SK-N-SH (cell line): ENCODE measurements at regions not wholly inside any gene's neighbourhood (a gene's known extent, or its start where the extent isn't known, plus 50 kb on each side); places are given as distances from the start of the nearest gene placed in this dataset.

Experiments
- CTCF ChIA-PET: fragments of 300-600, 350-600 bp; formaldehyde crosslinking; extraction: SDS; loops from one replicate; lab custom pipeline; 2021; lab: Yijun Ruan, JAX
- POLR2A ChIA-PET: fragments of 350-600 bp; sonication (Branson Sonifier 250); formaldehyde crosslinking; extraction: SDS; loops from one replicate; lab custom pipeline; 2020; ENCODE audit warnings: antibody characterized with exemption, inconsistent platforms; lab: Yijun Ruan, JAX
- DNase-seq: peaks from one replicate; pipeline ENCODE4 v3.0.0; 2012
- H2AFZ ChIP-seq: fragments of 200-600 bp; sonication (generic); 2 replicates; pipeline ENCODE4 v1.8.1; 2016; ENCODE audit warnings: antibody characterized with exemption, mild to moderate bottlenecking, low read depth
- H3F3A ChIP-seq: fragments of 200-600 bp; sonication (generic); replicated peaks from 2 replicates; pipeline ENCODE3; 2016; ENCODE audit warnings: antibody characterized with exemption, mild to moderate bottlenecking; ENCODE audit not compliant: insufficient read depth
- H3K27ac ChIP-seq, 2 experiments: fragments of 200-500 bp in 1 of 2; fragments of 200-600 bp in 1 of 2; sonication (Bioruptor generic) in 1 of 2; sonication (generic), shearing (Covaris generic) in 1 of 2; 2 replicates each; pipeline versions ENCODE4 v1.5.1 to v1.6.1; 2014 to 2016; ENCODE audit warnings: low read depth in 2 of 2, inconsistent platforms in 1 of 2, low read length in 1 of 2, mild to moderate bottlenecking in 1 of 2, mixed read lengths in 1 of 2
- H3K27me3 ChIP-seq: fragments of 200-600 bp; sonication (generic), shearing (Covaris generic); 2 replicates; pipeline ENCODE4 v1.6.1; 2016; ENCODE audit warnings: mixed run types; ENCODE audit not compliant: insufficient read depth
- H3K36me3 ChIP-seq, 2 experiments: fragments of 200-500 bp in 1 of 2; fragments of 200-600 bp in 1 of 2; sonication (Bioruptor generic) in 1 of 2; sonication (generic) in 1 of 2; replicated peaks in 1 of 2; 2 replicates each; pipeline versions ENCODE3 to v1.5.1; 2014 to 2016; ENCODE audit warnings: low read length in 1 of 2, mild to moderate bottlenecking in 1 of 2; ENCODE audit not compliant: insufficient read depth in 2 of 2, control insufficient read depth in 1 of 2
- H3K4me1 ChIP-seq, 2 experiments: fragments of 200-500 bp in 1 of 2; fragments of 200-600 bp in 1 of 2; sonication (Bioruptor generic) in 1 of 2; sonication (generic), shearing (Covaris generic) in 1 of 2; 2 replicates each; pipeline versions ENCODE4 v1.5.1 to v1.6.1; 2014 to 2016; ENCODE audit warnings: low read depth in 1 of 2, low read length in 1 of 2, mixed run types in 1 of 2; ENCODE audit not compliant: insufficient read depth in 2 of 2, control insufficient read depth in 1 of 2
- H3K4me2 ChIP-seq: fragments of 200-600 bp; sonication (generic), shearing (Covaris generic); 2 replicates; pipeline ENCODE4 v1.6.1; 2017; ENCODE audit warnings: mixed run types
- H3K4me3 ChIP-seq, 2 experiments: fragments of 200-500 bp in 1 of 2; fragments of 200-600 bp in 1 of 2; sonication (Bioruptor generic) in 1 of 2; sonication (generic), shearing (Covaris generic) in 1 of 2; 2 replicates each; pipeline versions ENCODE4 v1.5.1 to v1.8.1; 2014 to 2016; ENCODE audit warnings: low read depth in 2 of 2, inconsistent platforms in 1 of 2, low read length in 1 of 2, mild to moderate bottlenecking in 1 of 2, mixed read lengths in 1 of 2, moderate library complexity in 1 of 2
- H3K79me2 ChIP-seq: fragments of 200-600 bp; sonication (generic); 2 replicates; pipeline ENCODE4 v1.8.1; 2017; ENCODE audit warnings: mild to moderate bottlenecking; ENCODE audit not compliant: insufficient read depth
- H3K9ac ChIP-seq: fragments of 200-600 bp; sonication (generic); 2 replicates; pipeline ENCODE4 v1.6.1; 2017; ENCODE audit warnings: mixed run types
- H3K9me2 ChIP-seq: fragments of 200-600 bp; sonication (generic); 2 replicates; pipeline ENCODE4 v1.6.1; 2017; ENCODE audit warnings: mixed run types
- H3K9me3 ChIP-seq: fragments of 200-600 bp; sonication (generic); 2 replicates; pipeline ENCODE4 v1.6.1; 2017; ENCODE audit warnings: mixed run types, mild to moderate bottlenecking, moderate library complexity
- H4K20me1 ChIP-seq: fragments of 200-600 bp; sonication (generic); 2 replicates; pipeline ENCODE4 v1.6.1; 2017; ENCODE audit warnings: mild to moderate bottlenecking, mixed run types; ENCODE audit not compliant: insufficient read depth
- CHD2 ChIP-seq: fragments of 150-350 bp; IDR thresholded peaks from 2 replicates; pipeline ENCODE4 v1.6.1; 2018; ENCODE audit warnings: low read length; ENCODE audit not compliant: partially characterized antibody
- CTCF ChIP-seq: fragments of 200-600 bp; sonication (generic); IDR thresholded peaks from 2 replicates; pipeline ENCODE4 v1.6.1; 2017; ENCODE audit warnings: antibody characterized with exemption, mild to moderate bottlenecking, moderate library complexity
- ELF1 ChIP-seq: IDR thresholded peaks from 2 replicates; pipeline ENCODE4 v1.4.0; 2012
- EZH2phosphoT487 ChIP-seq: fragments of 200-600 bp; sonication (generic); IDR thresholded peaks from 2 replicates; pipeline ENCODE4 v1.6.1; 2017; ENCODE audit warnings: low read depth, mixed run types, mild to moderate bottlenecking, antibody characterized with exemption, moderate library complexity, borderline replicate concordance
- FOXJ3 ChIP-seq: sonication (generic); formaldehyde crosslinking; IDR thresholded peaks from 2 replicates; pipeline ENCODE4 v1.5.1; 2020; ENCODE audit warnings: mild to moderate bottlenecking, missing genetic modification reagents
- IRF3 ChIP-seq: fragments of 150-350 bp; IDR thresholded peaks from 2 replicates; pipeline ENCODE4 v1.6.1; 2016; ENCODE audit warnings: mild to moderate bottlenecking, low read depth, low read length
- MAX ChIP-seq: IDR thresholded peaks from 2 replicates; pipeline ENCODE4 v1.4.0; 2012; ENCODE audit warnings: low read depth
- MXI1 ChIP-seq: IDR thresholded peaks from 2 replicates; pipeline ENCODE4 v1.6.1; 2012; ENCODE audit warnings: mild to moderate bottlenecking, low read depth, low read length, improper control_type of control experiment
- NFIC ChIP-seq: IDR thresholded peaks from 2 replicates; pipeline ENCODE4 v1.4.0; 2012; ENCODE audit warnings: borderline replicate concordance
- NRF1 ChIP-seq: IDR thresholded peaks from 2 replicates; pipeline ENCODE4 v1.6.1; 2012; ENCODE audit warnings: low read depth, mild to moderate bottlenecking, low read length
- POLR2AphosphoS5 ChIP-seq: IDR thresholded peaks from 2 replicates; pipeline ENCODE4 v1.6.1; 2012; ENCODE audit warnings: low read depth, low read length
- RAD21 ChIP-seq: IDR thresholded peaks from 2 replicates; pipeline ENCODE4 v1.6.1; 2012; ENCODE audit warnings: mild to moderate bottlenecking, low read length
- REST ChIP-seq: IDR thresholded peaks from 2 replicates; pipeline ENCODE4 v1.6.1; 2012; ENCODE audit warnings: mild to moderate bottlenecking, low read depth, low read length, moderate library complexity
- SIN3A ChIP-seq: IDR thresholded peaks from 2 replicates; pipeline ENCODE4 v1.6.1; 2012; ENCODE audit warnings: low read depth, mild to moderate bottlenecking, low read length, moderate library complexity, borderline replicate concordance
- SMC3 ChIP-seq: IDR thresholded peaks from 2 replicates; pipeline ENCODE4 v1.6.1; 2012; ENCODE audit warnings: low read depth, low read length, improper control_type of control experiment
- TAF1 ChIP-seq: IDR thresholded peaks from 2 replicates; pipeline ENCODE4 v1.6.1; 2012; ENCODE audit warnings: low read depth, mild to moderate bottlenecking, low read length, moderate library complexity, borderline replicate concordance
- TEAD4 ChIP-seq: IDR thresholded peaks from 2 replicates; pipeline ENCODE4 v1.4.0; 2012; ENCODE audit warnings: mild to moderate bottlenecking, borderline replicate concordance; ENCODE audit not compliant: insufficient read depth
- USF1 ChIP-seq: IDR thresholded peaks from 2 replicates; pipeline ENCODE4 v1.4.0; 2012; ENCODE audit warnings: low read depth, borderline replicate concordance
- USF2 ChIP-seq: fragments of 150-350 bp; IDR thresholded peaks from 2 replicates; pipeline ENCODE4 v1.6.1; 2017; ENCODE audit warnings: antibody characterized with exemption, low read length, low read depth, borderline replicate concordance
- YY1 ChIP-seq: IDR thresholded peaks from 2 replicates; pipeline ENCODE4 v1.4.0; 2012; ENCODE audit warnings: low read depth, mild to moderate bottlenecking
- WGBS: methylation state at CpG from one replicate; pipeline ENCODE4 v1.1.6; 2017; ENCODE audit warnings: low lambda C conversion rate; 5-methylcytosine and 5-hydroxymethylcytosine counted together

- H3K27ac ChIP-seq, result no peak overlapping the region
- H3K4me1 ChIP-seq, result no peaks in the 10 kb centered on the region; a peak in 1 of 4 replicates
- ChIA-PET POLR2A (no interaction called here), CTCF (no interaction called here)
- no peak for DNase-seq
- WGBS, result 52% methylated on average over 1 of the region's 1 CpG
- H3K36me3 ChIP-seq, result no peaks in the 10 kb centered on the region
- H3K9ac ChIP-seq, result no peak overlapping the region
- H3K4me3 ChIP-seq, result no peak overlapping the region
- H4K20me1 ChIP-seq, result no peaks in the 10 kb centered on the region
- no peaks in the 10 kb centered on the region for H3F3A ChIP-seq
- H3K27me3 ChIP-seq, result no peaks in the 10 kb centered on the region
- no peak overlapping the region for H3K4me2 ChIP-seq
- TF ChIP-seq FOXJ3 (CRISPR knock-in tag) (no peak), EZH2phosphoT487 (no peak), USF2 (no peak), YY1 (no peak), SIN3A (no peak), NFIC (no peak), ELF1 (no peak), REST (no peak), TAF1 (no peak), MAX (no peak), CTCF (no peak), USF1 (no peak), MXI1 (no peak), POLR2AphosphoS5 (no peak), CHD2 (no peak), SMC3 (no peak), NRF1 (no peak), RAD21 (no peak), TEAD4 (no peak), IRF3 (no peak)
- H2AFZ ChIP-seq, result no peak overlapping the region
- no peaks in the 10 kb centered on the region for H3K9me2 ChIP-seq
- no peaks in the 10 kb centered on the region for H3K79me2 ChIP-seq
- 0 out of 2 replicates have a peak, but pooled peaks cover 2% of the 10 kb centered on the region for H3K9me3 ChIP-seq
Measured at GRCh38 chr16:55988013-55988412, 112.8 kb upstream of the CES5A start.
